Esophagus squamous epithelium (tissue), 4 donors: ENCODE measurements at regions not wholly inside any gene's neighbourhood (a gene's known extent, or its start where the extent isn't known, plus 50 kb on each side); places are given as distances from the start of the nearest gene placed in this dataset.

Experiments used
- POLR2A ChIP-seq, 4 donors: fragments of 450-650 bp; IDR thresholded peaks; one replicate each; pipeline ENCODE4 v1.6.1; 2017; ENCODE audit warnings: antibody characterized with exemption in 4 of 4, mild to moderate bottlenecking in 4 of 4, moderate library complexity in 3 of 4
- TF ChIP-seq, protein P1 (sequence below), 6 experiments: fragments of 450-650 bp in 4 of 6; fragments of 200-600 bp in 2 of 6; sonication (generic) in 2 of 6; IDR thresholded peaks; one replicate each; pipeline ENCODE4 v1.5.1; 2016 to 2019; ENCODE audit warnings: antibody characterized with exemption in 6 of 6, mild to moderate bottlenecking in 4 of 6, moderate library complexity in 4 of 6

DNA sequence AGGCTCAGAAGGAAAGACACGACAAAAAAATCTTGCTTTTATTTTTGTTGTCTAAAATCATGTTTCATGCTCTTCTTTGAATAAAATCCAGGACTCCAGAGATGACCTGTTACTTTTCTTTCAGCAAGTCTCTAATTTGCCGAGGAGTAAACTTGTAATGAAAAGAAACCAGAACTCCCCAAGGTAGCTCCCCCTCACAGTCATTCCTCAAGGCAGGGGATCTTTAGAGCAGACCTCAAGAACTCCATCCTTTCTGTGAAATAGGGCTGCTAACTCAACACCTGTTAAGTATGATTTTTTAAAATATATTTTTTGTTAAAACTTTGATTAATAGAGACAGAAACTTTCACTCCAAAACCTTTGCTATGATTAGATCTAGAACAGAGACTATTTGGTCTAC lies 82.7 kb upstream of the ABCD3 start:
- no peak for TF ChIP-seq POLR2A (IDR thresholded peaks at IDR 0.05)
- TF ChIP-seq, protein P1, sequence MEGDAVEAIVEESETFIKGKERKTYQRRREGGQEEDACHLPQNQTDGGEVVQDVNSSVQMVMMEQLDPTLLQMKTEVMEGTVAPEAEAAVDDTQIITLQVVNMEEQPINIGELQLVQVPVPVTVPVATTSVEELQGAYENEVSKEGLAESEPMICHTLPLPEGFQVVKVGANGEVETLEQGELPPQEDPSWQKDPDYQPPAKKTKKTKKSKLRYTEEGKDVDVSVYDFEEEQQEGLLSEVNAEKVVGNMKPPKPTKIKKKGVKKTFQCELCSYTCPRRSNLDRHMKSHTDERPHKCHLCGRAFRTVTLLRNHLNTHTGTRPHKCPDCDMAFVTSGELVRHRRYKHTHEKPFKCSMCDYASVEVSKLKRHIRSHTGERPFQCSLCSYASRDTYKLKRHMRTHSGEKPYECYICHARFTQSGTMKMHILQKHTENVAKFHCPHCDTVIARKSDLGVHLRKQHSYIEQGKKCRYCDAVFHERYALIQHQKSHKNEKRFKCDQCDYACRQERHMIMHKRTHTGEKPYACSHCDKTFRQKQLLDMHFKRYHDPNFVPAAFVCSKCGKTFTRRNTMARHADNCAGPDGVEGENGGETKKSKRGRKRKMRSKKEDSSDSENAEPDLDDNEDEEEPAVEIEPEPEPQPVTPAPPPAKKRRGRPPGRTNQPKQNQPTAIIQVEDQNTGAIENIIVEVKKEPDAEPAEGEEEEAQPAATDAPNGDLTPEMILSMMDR (IDR thresholded peaks at IDR 0.05) = no peak
